Lower leg skin (tissue), 3 donors: ENCODE measurements at regions not wholly inside any gene's neighbourhood (a gene's known extent, or its start where the extent isn't known, plus 50 kb on each side); places are given as distances from the start of the nearest gene placed in this dataset.

Experiments used
- CTCF ChIP-seq, 3 donors: fragments of 450-650 bp; IDR thresholded peaks; one replicate each; pipeline ENCODE4 v1.5.1; 2016; ENCODE audit warnings: antibody characterized with exemption in 3 of 3, mild to moderate bottlenecking in 3 of 3, moderate library complexity in 2 of 3
- POLR2A ChIP-seq, 2 donors: fragments of 450-650 bp; IDR thresholded peaks; one replicate each; pipeline ENCODE4 v1.6.1; 2016 to 2017; ENCODE audit warnings: antibody characterized with exemption in 2 of 2, mild to moderate bottlenecking in 1 of 2, moderate library complexity in 1 of 2

GRCh38 chr13:87005511-87005910, 665.7 kb upstream of the SLITRK5 start:
- TF ChIP-seq POLR2A (IDR thresholded peaks at IDR 0.05) (no peak), CTCF (IDR thresholded peaks at IDR 0.05) (no peak)
